ENCODE measurements at regions not wholly inside any gene's neighbourhood (a gene's known extent, or its start where the extent isn't known, plus 50 kb on each side); places are given as distances from the start of the nearest gene placed in this dataset.

GRCh38 chr7:18198868-18199267 lies 171.2 kb upstream of the PRPS1L1 start:
- no peak for TF ChIP-seq CTCF (conservative IDR thresholded peaks at IDR 0.05; ENCODE audit: low read depth, low read length)
- TF ChIP-seq EZH2 (IDR thresholded peaks at IDR 0.05; ENCODE audit: low read length, unreplicated experiment), result no peak
